H1 (cell line): ENCODE measurements at regions not wholly inside any gene's neighbourhood (a gene's known extent, or its start where the extent isn't known, plus 50 kb on each side); places are given as distances from the start of the nearest gene placed in this dataset.
"Not testable (repeated sequence)": the region's sequence is repeated elsewhere in the genome, so short reads cannot be mapped to it uniquely, and the experiment has no call there.

ENCODE experiments used
- CTCF ChIA-PET: fragments of 300-600 bp; sonication (Branson Sonifier 250); formaldehyde crosslinking; loops from one replicate; lab custom pipeline; 2021; ENCODE audit not compliant: partially characterized antibody; lab: Charles Lee
- POLR2A ChIA-PET: fragments of 300-600 bp; sonication (Branson Sonifier 250); formaldehyde crosslinking; loops from one replicate; lab custom pipeline; 2021; ENCODE audit warnings: inconsistent platforms; ENCODE audit not compliant: partially characterized antibody; lab: Charles Lee
- DNase-seq, 2 experiments: peaks; one replicate each; pipeline versions ENCODE4 v3.0.0 to v3.0.0-alpha.2; 2010 to 2022; ENCODE audit warnings: low spot score in 2 of 2, low read depth in 1 of 2, mixed read lengths in 1 of 2
- FAIRE-seq: peaks from 2 replicates; lab custom pipeline; 2011; peaks lifted over from hg19 to GRCh38; lab: Jason Lieb, UNC
- H2AFZ ChIP-seq: 2 replicates; pipeline ENCODE4 v1.8.1; 2012; ENCODE audit warnings: low read length, inconsistent platforms
- H2AK5ac ChIP-seq: 2 replicates; pipeline ENCODE4 v1.6.1; 2013; ENCODE audit warnings: low read depth, low read length
- H2BK120ac ChIP-seq: replicated peaks from 2 replicates; pipeline ENCODE3; 2013; ENCODE audit warnings: low read depth, low read length, inconsistent platforms
- H2BK12ac ChIP-seq: 2 replicates; pipeline ENCODE4 v1.6.1; 2013; ENCODE audit warnings: low read depth, low read length
- H2BK15ac ChIP-seq: 2 replicates; pipeline ENCODE4 v1.6.1; 2013; ENCODE audit warnings: low read length
- H2BK20ac ChIP-seq: 2 replicates; pipeline ENCODE4 v1.6.1; 2013; ENCODE audit warnings: low read length
- H2BK5ac ChIP-seq: 2 replicates; pipeline ENCODE4 v1.6.1; 2013; ENCODE audit warnings: low read depth, low read length
- H3K14ac ChIP-seq: 2 replicates; pipeline ENCODE4 v1.6.1; 2013; ENCODE audit warnings: inconsistent platforms; ENCODE audit not compliant: insufficient read length
- H3K18ac ChIP-seq: 2 replicates; pipeline ENCODE4 v1.6.1; 2013; ENCODE audit warnings: low read length; ENCODE audit errors: extremely low read depth
- H3K23ac ChIP-seq: 2 replicates; pipeline ENCODE4 v1.6.1; 2013; ENCODE audit warnings: inconsistent platforms; ENCODE audit not compliant: insufficient read length
- H3K23me2 ChIP-seq: 2 replicates; pipeline ENCODE4 v1.6.1; 2013; ENCODE audit warnings: low read depth, low read length
- H3K27ac ChIP-seq: 2 replicates; pipeline ENCODE4 v1.6.1; 2011; ENCODE audit warnings: low read depth, low read length, inconsistent platforms
- H3K27me3 ChIP-seq, 4 experiments: replicated peaks in 1 of 4; 1 replicate in 1 of 4; 2 replicates in 3 of 4; pipeline versions ENCODE4 v1.6.1 to v1.8.1; 2011 to 2013; ENCODE audit warnings: low read length in 3 of 4, mild to moderate bottlenecking in 3 of 4, inconsistent platforms in 2 of 4, mixed read lengths in 2 of 4, moderate library complexity in 1 of 4; ENCODE audit not compliant: control insufficient read depth in 3 of 4, insufficient read depth in 3 of 4; ENCODE audit errors: extremely low read depth in 1 of 4
- H3K36me3 ChIP-seq, 4 experiments: 2 replicates each; pipeline versions ENCODE4 v1.6.1 to v1.8.1; 2011 to 2013; ENCODE audit warnings: mild to moderate bottlenecking in 4 of 4, low read length in 3 of 4, moderate library complexity in 2 of 4, control low read depth in 1 of 4, inconsistent platforms in 1 of 4; ENCODE audit not compliant: insufficient read depth in 4 of 4, control insufficient read depth in 2 of 4
- H3K4ac ChIP-seq: replicated peaks from 2 replicates; pipeline ENCODE3; 2013; ENCODE audit warnings: low read length, low read depth, mixed read lengths, inconsistent platforms; ENCODE audit not compliant: insufficient read length
- H3K4me1 ChIP-seq, 4 experiments: replicated peaks in 1 of 4; 1 replicate in 1 of 4; 2 replicates in 3 of 4; pipeline versions ENCODE4 v1.6.1 to v1.8.1; 2011 to 2013; ENCODE audit warnings: low read length in 3 of 4, inconsistent platforms in 2 of 4, mixed read lengths in 1 of 4; ENCODE audit not compliant: insufficient read depth in 4 of 4, control insufficient read depth in 3 of 4
- H3K4me2 ChIP-seq, 2 experiments: 2 replicates each; pipeline versions ENCODE4 v1.6.1 to v1.8.1; 2011 to 2013; ENCODE audit warnings: low read depth in 2 of 2, low read length in 2 of 2, control low read depth in 1 of 2, inconsistent platforms in 1 of 2, mild to moderate bottlenecking in 1 of 2; ENCODE audit not compliant: insufficient read depth in 1 of 2
- H3K4me3 ChIP-seq, 4 experiments: fragments of 200-600, 300-600 bp in 1 of 4; sonication (generic), shearing (Covaris generic), sonication (Bioruptor Twin) in 1 of 4; 2 replicates each; pipeline versions ENCODE4 v1.5.1 to v1.8.1; 2011 to 2016; ENCODE audit warnings: low read length in 4 of 4, low read depth in 3 of 4, control low read depth in 2 of 4, inconsistent platforms in 2 of 4, mild to moderate bottlenecking in 2 of 4, mixed read lengths in 1 of 4, moderate library complexity in 1 of 4; ENCODE audit not compliant: insufficient read depth in 2 of 4; ENCODE audit errors: extremely low read depth in 1 of 4
- H3K56ac ChIP-seq: replicated peaks from 2 replicates; pipeline ENCODE3; 2013; ENCODE audit warnings: low read depth, mild to moderate bottlenecking, mixed read lengths, low read length, inconsistent platforms; ENCODE audit not compliant: insufficient read length
- H3K79me1 ChIP-seq: 2 replicates; pipeline ENCODE4 v1.6.1; 2013; ENCODE audit warnings: low read depth, low read length, control low read depth
- H3K79me2 ChIP-seq, 2 experiments: 2 replicates each; pipeline versions ENCODE4 v1.6.1 to v1.8.1; 2012 to 2013; ENCODE audit warnings: low read length in 2 of 2, mild to moderate bottlenecking in 2 of 2, inconsistent platforms in 1 of 2; ENCODE audit not compliant: insufficient read depth in 2 of 2, control insufficient read depth in 1 of 2
- H3K9ac ChIP-seq, 4 experiments: replicated peaks in 1 of 4; 1 replicate in 1 of 4; 2 replicates in 3 of 4; pipeline versions ENCODE4 v1.6.1 to v1.8.1; 2011 to 2013; ENCODE audit warnings: low read depth in 3 of 4, low read length in 3 of 4, control low read depth in 2 of 4, mild to moderate bottlenecking in 2 of 4, moderate library complexity in 2 of 4, inconsistent platforms in 1 of 4; ENCODE audit errors: extremely low read depth in 1 of 4
- H3K9me3 ChIP-seq, 2 experiments: 2 replicates each; pipeline versions ENCODE4 v1.6.1 to v1.8.1; 2012 to 2013; ENCODE audit warnings: mild to moderate bottlenecking in 2 of 2, moderate library complexity in 2 of 2, control low read depth in 1 of 2, inconsistent platforms in 1 of 2, low read depth in 1 of 2, low read length in 1 of 2, mixed read lengths in 1 of 2; ENCODE audit not compliant: insufficient read depth in 2 of 2
- H4K20me1 ChIP-seq, 2 experiments: replicated peaks in 1 of 2; 2 replicates each; pipeline versions ENCODE3 to v1.8.1; 2011 to 2013; ENCODE audit warnings: inconsistent platforms in 2 of 2, low read length in 2 of 2, mild to moderate bottlenecking in 1 of 2; ENCODE audit not compliant: insufficient read depth in 2 of 2, control insufficient read depth in 1 of 2
- H4K5ac ChIP-seq: 2 replicates; pipeline ENCODE4 v1.6.1; 2013; ENCODE audit warnings: low read length, low read depth, mixed read lengths, inconsistent platforms; ENCODE audit not compliant: insufficient read length
- H4K8ac ChIP-seq: 2 replicates; pipeline ENCODE4 v1.8.0; 2013; ENCODE audit warnings: mild to moderate bottlenecking, moderate library complexity, low read length, inconsistent platforms; ENCODE audit not compliant: insufficient read depth; ENCODE audit errors: extremely low read depth
- H4K91ac ChIP-seq: replicated peaks from 2 replicates; pipeline ENCODE3; 2013; ENCODE audit warnings: low read length, mixed read lengths, inconsistent platforms; ENCODE audit not compliant: insufficient read length
- WGBS, 2 experiments: shearing (Covaris generic) in 1 of 2; methylation state at CpG; one replicate each; pipeline versions ENCODE4 v1.1.6 to v1.1.7; 2013 to 2015; ENCODE audit warnings: low lambda C conversion rate in 2 of 2, mixed read lengths in 2 of 2, inconsistent platforms in 1 of 2, low coverage in 1 of 2, missing lambda C conversion rate in 1 of 2; ENCODE audit not compliant: insufficient replicate concordance in 2 of 2, insufficient coverage in 1 of 2, insufficient read length in 1 of 2; ENCODE audit errors: extremely low coverage in 1 of 2, missing lambda C conversion rate in 1 of 2; 5-methylcytosine and 5-hydroxymethylcytosine counted together

GRCh38 chr2:132361498-132361897 lies 55.1 kb upstream of the GPR39 start:
- H3K9me3 ChIP-seq, CTCF ChIA-PET: not testable (repeated sequence)

DNA sequence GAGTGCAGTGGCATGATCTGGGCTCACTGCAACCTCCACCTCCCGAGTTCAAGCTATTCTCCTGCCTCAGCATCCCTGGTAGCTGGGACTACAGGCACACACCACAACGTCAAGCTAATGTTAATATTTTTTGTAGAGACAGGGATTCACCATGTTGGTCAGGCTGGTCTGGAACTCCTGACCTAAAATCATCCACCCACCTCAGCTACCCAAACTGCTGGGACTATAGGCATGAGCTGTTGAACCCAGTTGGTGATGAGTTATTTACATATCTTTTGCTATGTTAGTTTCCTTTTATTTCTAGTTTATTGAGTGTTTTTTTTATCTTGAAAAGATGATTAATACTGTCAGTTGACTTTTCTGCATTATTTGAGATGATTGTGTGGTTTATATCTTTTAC lies 53.3 kb upstream of the GPR39 start:
- H3K4me2 ChIP-seq, H3K27ac ChIP-seq, H3K9ac ChIP-seq, H3K9me3 ChIP-seq, H3K4me1 ChIP-seq, H3K23ac ChIP-seq, H4K5ac ChIP-seq, H4K91ac ChIP-seq, H2BK15ac ChIP-seq, H3K18ac ChIP-seq, H3K36me3 ChIP-seq, H3K56ac ChIP-seq, DNase-seq, H3K27me3 ChIP-seq, H3K23me2 ChIP-seq, FAIRE-seq, H3K4ac ChIP-seq, H3K79me2 ChIP-seq, H4K8ac ChIP-seq, H3K79me1 ChIP-seq, H3K4me3 ChIP-seq, H3K14ac ChIP-seq, H2BK5ac ChIP-seq, H2BK12ac ChIP-seq, H2BK120ac ChIP-seq, H4K20me1 ChIP-seq, POLR2A ChIA-PET, H2AK5ac ChIP-seq, H2BK20ac ChIP-seq, H2AFZ ChIP-seq: not testable (repeated sequence)
- 85% methylated on average over 2 of the region's 2 CpGs; no CpG with 5 or more reads in 1 of the 2 experiments for WGBS, 2 experiments
- CTCF ChIA-PET = interaction anchor here (0.6 kb wide), 1 partner anchor 283 kb away, joined by 3 read pairs; no protein-coding TSS in a partner anchor

More at GRCh38 chr2:132361498-132361897, 55.1 kb upstream of the GPR39 start:
- H4K8ac ChIP-seq, H3K36me3 ChIP-seq, H3K23me2 ChIP-seq, H3K18ac ChIP-seq, H4K5ac ChIP-seq, H3K14ac ChIP-seq, H2AK5ac ChIP-seq, H4K91ac ChIP-seq, H3K4me1 ChIP-seq, H2BK12ac ChIP-seq, H3K27ac ChIP-seq, H3K9ac ChIP-seq, H4K20me1 ChIP-seq, H3K56ac ChIP-seq, H2BK120ac ChIP-seq, H3K79me1 ChIP-seq, H3K27me3 ChIP-seq, H3K4ac ChIP-seq, H3K23ac ChIP-seq, H3K79me2 ChIP-seq, H3K4me3 ChIP-seq, H2BK15ac ChIP-seq, POLR2A ChIA-PET, H3K4me2 ChIP-seq, FAIRE-seq, H2AFZ ChIP-seq, DNase-seq, H2BK5ac ChIP-seq, H2BK20ac ChIP-seq: not testable (repeated sequence)
- 95% methylated on average over 4 of the region's 16 CpGs; no CpG with 5 or more reads in 1 of the 2 experiments for WGBS, 2 experiments
